Keratinocyte (primary cell): ENCODE measurements at regions not wholly inside any gene's neighbourhood (a gene's known extent, or its start where the extent isn't known, plus 50 kb on each side); places are given as distances from the start of the nearest gene placed in this dataset.

Experiments used
- DNase-seq: peaks from one replicate; pipeline ENCODE4 v3.0.0-alpha.2; 2011; ENCODE audit warnings: low read depth, missing footprints, low spot score
- FAIRE-seq: peaks from 2 replicates; lab custom pipeline; 2011; peaks lifted over from hg19 to GRCh38; lab: Jason Lieb, UNC
- H2AFZ ChIP-seq: 2 replicates; pipeline ENCODE4 v1.6.0; 2012; ENCODE audit warnings: low read length, control low read depth, inconsistent platforms; ENCODE audit not compliant: control insufficient read depth
- H3K27ac ChIP-seq: 2 replicates; pipeline ENCODE4 v1.5.1; 2011; ENCODE audit warnings: low read length; ENCODE audit not compliant: control insufficient read depth, insufficient read depth
- H3K27me3 ChIP-seq: 3 replicates; pipeline ENCODE4 v1.6.0; 2011; ENCODE audit warnings: low read length; ENCODE audit not compliant: control insufficient read depth, insufficient read depth; ENCODE audit errors: extremely low read depth
- H3K36me3 ChIP-seq, 2 experiments: 2 replicates in 1 of 2; 3 replicates in 1 of 2; pipeline ENCODE4 v1.5.1; 2011; ENCODE audit warnings: low read length in 2 of 2, mild to moderate bottlenecking in 1 of 2; ENCODE audit not compliant: control insufficient read depth in 2 of 2, insufficient read depth in 2 of 2; ENCODE audit errors: extremely low read depth in 1 of 2
- H3K4me1 ChIP-seq: 3 replicates; pipeline ENCODE4 v1.5.1; 2011; ENCODE audit warnings: low read length; ENCODE audit not compliant: control insufficient read depth, insufficient read depth; ENCODE audit errors: extremely low read depth
- H3K4me2 ChIP-seq: 3 replicates; pipeline ENCODE4 v1.6.0; 2011; ENCODE audit warnings: low read depth, low read length; ENCODE audit not compliant: control insufficient read depth, insufficient read depth; ENCODE audit errors: extremely low read depth
- H3K4me3 ChIP-seq, 3 experiments: fragments of 200-600 bp in 1 of 3; sonication (generic) in 1 of 3; 2 replicates in 2 of 3; 3 replicates in 1 of 3; pipeline ENCODE4 v1.5.1; 2011 to 2016; ENCODE audit warnings: low read length in 3 of 3, mild to moderate bottlenecking in 3 of 3, control low read depth in 2 of 3, inconsistent platforms in 1 of 3, low read depth in 1 of 3, mixed read lengths in 1 of 3, mixed run types in 1 of 3, moderate library complexity in 1 of 3; ENCODE audit not compliant: control insufficient read depth in 2 of 3, insufficient read depth in 2 of 3; ENCODE audit errors: extremely low read depth in 1 of 3
- H3K79me2 ChIP-seq: 2 replicates; pipeline ENCODE4 v1.6.0; 2012; ENCODE audit warnings: low read length; ENCODE audit not compliant: control insufficient read depth, insufficient read depth
- H3K9ac ChIP-seq: 3 replicates; pipeline ENCODE4 v1.6.0; 2011; ENCODE audit warnings: low read length; ENCODE audit not compliant: control insufficient read depth, insufficient read depth; ENCODE audit errors: extremely low read depth
- H3K9me1 ChIP-seq: 3 replicates; pipeline ENCODE4 v1.6.0; 2011; ENCODE audit warnings: low read length; ENCODE audit not compliant: control insufficient read depth, insufficient read depth; ENCODE audit errors: extremely low read depth
- H3K9me3 ChIP-seq: 2 replicates; pipeline ENCODE4 v1.5.1; 2012; ENCODE audit warnings: low read depth, low read length; ENCODE audit not compliant: control insufficient read depth
- H4K20me1 ChIP-seq: 3 replicates; pipeline ENCODE4 v1.6.0; 2011; ENCODE audit warnings: low read length; ENCODE audit not compliant: control insufficient read depth, insufficient read depth; ENCODE audit errors: extremely low read depth
- CTCF ChIP-seq, 3 experiments: IDR thresholded peaks in 1 of 3; conservative IDR thresholded peaks in 1 of 3; optimal IDR thresholded peaks in 1 of 3; 2 replicates in 2 of 3; 3 replicates in 1 of 3; pipeline versions ENCODE3 to v1.5.1; 2011; ENCODE audit warnings: low read length in 3 of 3, mild to moderate bottlenecking in 3 of 3, moderate library complexity in 2 of 3, control low read depth in 1 of 3, inconsistent platforms in 1 of 3; ENCODE audit not compliant: insufficient read depth in 2 of 3; ENCODE audit errors: extremely low read depth in 1 of 3
- EZH2 ChIP-seq: IDR thresholded peaks from one replicate; pipeline ENCODE4 v1.6.1; 2012; ENCODE audit warnings: inconsistent platforms, mild to moderate bottlenecking, low read length, moderate library complexity
- dilution Hi-C: fragments of 300-500 bp; cut with MboI; formaldehyde crosslinking; loops from one replicate; pipeline ENCODE4 v1.7.0; 2020; ENCODE audit warnings: low sequenced_read_pairs; ENCODE audit not compliant: extremely low pct_ligation_motif_present

- H3K27ac ChIP-seq: no peak overlapping the region
- no peaks in the 10 kb centered on the region for H3K4me1 ChIP-seq
- no peak for FAIRE-seq
- TF ChIP-seq CTCF (optimal IDR thresholded peaks at IDR 0.05 in 1 of 3, IDR thresholded peaks at IDR 0.05 in 1 of 3, conservative IDR thresholded peaks at IDR 0.05 in 1 of 3; ENCODE audit: extremely low read depth in 1 of 3, insufficient read depth in 2 of 3, low read length in 3 of 3) (no peak), EZH2 (no peak)
- H3K27me3 ChIP-seq: no peaks in the 10 kb centered on the region
- no peaks in the 10 kb centered on the region for H3K9me1 ChIP-seq
- no peak overlapping the region for H3K9ac ChIP-seq
- dilution Hi-C loops: no loop called here
- no peak for DNase-seq
- H2AFZ ChIP-seq: no peak overlapping the region
- no peaks in the 10 kb centered on the region for H4K20me1 ChIP-seq
- H3K4me3 ChIP-seq: no peak overlapping the region
- no peaks in the 10 kb centered on the region for H3K36me3 ChIP-seq
- H3K9me3 ChIP-seq: no peaks in the 10 kb centered on the region
- no peak overlapping the region for H3K4me2 ChIP-seq
- H3K79me2 ChIP-seq: no peaks in the 10 kb centered on the region
Measured at GRCh38 chr14:25220514-25220913, 170.6 kb upstream of the STXBP6 start.

- Histone ChIP-seq H3K4me3 (no peak overlapping the region), H3K9me1 (no peaks in the 10 kb centered on the region), H2AFZ (no peak overlapping the region), H3K27me3 (no peaks in the 10 kb centered on the region), H3K4me2 (no peak overlapping the region), H3K9me3 (no peaks in the 10 kb centered on the region), H3K79me2 (no peaks in the 10 kb centered on the region), H3K27ac (no peak overlapping the region), H4K20me1 (no peaks in the 10 kb centered on the region), H3K4me1 (no peaks in the 10 kb centered on the region), H3K9ac (no peak overlapping the region), H3K36me3 (no peaks in the 10 kb centered on the region)
- TF ChIP-seq EZH2: no peak
- no peak for TF ChIP-seq CTCF (optimal IDR thresholded peaks at IDR 0.05 in 1 of 3, IDR thresholded peaks at IDR 0.05 in 1 of 3, conservative IDR thresholded peaks at IDR 0.05 in 1 of 3; ENCODE audit: extremely low read depth in 1 of 3, insufficient read depth in 2 of 3, low read length in 3 of 3)
- dilution Hi-C loops: no loop called here
- DNase-seq: no peak
- FAIRE-seq: no peak
Measured at GRCh38 chr14:25215607-25216006, 165.7 kb upstream of the STXBP6 start.
